ENCODE measurements at regions not wholly inside any gene's neighbourhood (a gene's known extent, or its start where the extent isn't known, plus 50 kb on each side); places are given as distances from the start of the nearest gene placed in this dataset.

DNA sequence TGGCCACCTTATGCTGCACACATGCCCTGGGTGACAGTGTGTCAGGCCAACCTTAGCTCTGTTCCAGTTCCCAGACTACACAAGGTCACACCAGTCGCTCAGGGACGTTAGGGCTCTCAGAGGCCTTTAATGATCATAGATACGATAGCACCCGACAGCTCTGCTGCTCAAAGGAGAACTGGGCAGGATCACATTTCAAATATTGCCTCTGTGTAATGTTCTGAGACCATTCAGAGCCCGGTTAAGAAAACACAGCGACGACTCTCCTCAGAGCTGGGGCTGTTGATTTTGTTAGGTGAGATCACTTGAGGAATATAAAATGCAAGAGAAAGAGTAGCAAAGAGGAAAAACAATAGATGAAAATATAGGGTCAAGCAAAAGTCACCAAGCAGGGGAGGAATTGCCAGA lies 166.6 kb upstream of the TANK start:
- peak; percentile 18 for DNase-seq (ENCODE audit: low read depth)
- in situ Hi-C loops (cut with HindIII; ENCODE audit: low pct_unique_long_range_greater_than_20kb, low sequenced_read_pairs) = no loop called here

- in situ Hi-C loops (cut with HindIII; ENCODE audit: low pct_unique_long_range_greater_than_20kb, low sequenced_read_pairs) = no loop called here
- DNase-seq (ENCODE audit: low read depth) = peak; percentile 70
Measured at GRCh38 chr2:160994141-160995002, 165.9 kb upstream of the TANK start.

- no peak for DNase-seq (ENCODE audit: low read depth)
- in situ Hi-C loops (cut with HindIII; ENCODE audit: low pct_unique_long_range_greater_than_20kb, low sequenced_read_pairs) = no loop called here
Measured at GRCh38 chr2:160996584-160996983, 163.6 kb upstream of the TANK start.

DNA sequence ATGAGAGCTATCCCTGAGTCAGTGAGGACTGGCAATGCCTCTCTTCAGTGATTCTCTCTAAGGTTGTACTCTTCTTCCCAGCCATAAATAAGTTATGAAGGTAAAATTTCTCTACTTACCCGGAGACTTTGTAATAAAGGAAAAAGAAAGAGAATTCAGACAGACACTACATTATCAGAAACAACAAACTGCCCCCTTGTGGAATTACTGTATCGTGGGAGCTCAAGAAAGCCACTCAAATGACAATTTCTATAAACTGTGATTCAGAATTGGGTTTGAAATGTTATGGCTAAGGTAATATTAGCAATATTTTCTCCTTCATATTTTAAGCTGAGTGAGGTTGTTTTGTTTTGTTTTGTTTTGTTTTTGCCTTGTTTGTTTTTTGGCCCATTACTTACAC lies 155.8 kb upstream of the TANK start:
- no peak for DNase-seq (ENCODE audit: low read depth)
- in situ Hi-C loops (cut with HindIII; ENCODE audit: low pct_unique_long_range_greater_than_20kb, low sequenced_read_pairs) = no loop called here

GRCh38 chr2:161005170-161005569 lies 155.1 kb upstream of the TANK start:
- in situ Hi-C loops (cut with HindIII; ENCODE audit: low pct_unique_long_range_greater_than_20kb, low sequenced_read_pairs) = no loop called here
- no peak for DNase-seq (ENCODE audit: low read depth)

- DNase-seq (ENCODE audit: low read depth) = no peak
- in situ Hi-C loops (cut with HindIII; ENCODE audit: low pct_unique_long_range_greater_than_20kb, low sequenced_read_pairs) = no loop called here
Measured at GRCh38 chr2:161008311-161008710, 151.9 kb upstream of the TANK start.

DNA sequence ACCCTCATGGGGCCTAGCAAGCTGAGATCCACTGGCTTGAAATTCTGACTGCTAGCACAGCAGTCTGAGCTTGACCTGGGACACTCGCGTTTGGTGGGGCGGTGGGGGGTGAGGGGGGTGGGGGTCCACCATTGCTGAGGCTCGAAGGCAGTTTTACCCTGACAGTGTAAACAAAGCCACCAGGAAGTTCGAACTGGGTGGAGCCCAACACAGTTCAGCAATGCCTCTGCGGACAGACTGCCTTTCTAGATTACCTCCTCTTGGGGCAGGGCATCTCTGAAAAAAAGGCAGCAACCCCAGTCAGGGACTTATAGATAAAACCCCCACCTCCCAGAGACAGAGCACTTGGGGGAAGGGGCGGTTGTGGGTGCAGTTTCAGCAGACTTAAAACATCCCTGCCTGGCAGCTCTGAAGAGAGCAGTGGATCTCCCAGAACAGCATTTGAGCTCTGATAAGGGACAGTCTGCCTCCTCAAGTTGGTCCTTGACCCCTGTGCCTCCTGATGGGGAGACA lies 149.7 kb upstream of the TANK start:
- in situ Hi-C loops (cut with HindIII; ENCODE audit: low pct_unique_long_range_greater_than_20kb, low sequenced_read_pairs) = no loop called here

DNA sequence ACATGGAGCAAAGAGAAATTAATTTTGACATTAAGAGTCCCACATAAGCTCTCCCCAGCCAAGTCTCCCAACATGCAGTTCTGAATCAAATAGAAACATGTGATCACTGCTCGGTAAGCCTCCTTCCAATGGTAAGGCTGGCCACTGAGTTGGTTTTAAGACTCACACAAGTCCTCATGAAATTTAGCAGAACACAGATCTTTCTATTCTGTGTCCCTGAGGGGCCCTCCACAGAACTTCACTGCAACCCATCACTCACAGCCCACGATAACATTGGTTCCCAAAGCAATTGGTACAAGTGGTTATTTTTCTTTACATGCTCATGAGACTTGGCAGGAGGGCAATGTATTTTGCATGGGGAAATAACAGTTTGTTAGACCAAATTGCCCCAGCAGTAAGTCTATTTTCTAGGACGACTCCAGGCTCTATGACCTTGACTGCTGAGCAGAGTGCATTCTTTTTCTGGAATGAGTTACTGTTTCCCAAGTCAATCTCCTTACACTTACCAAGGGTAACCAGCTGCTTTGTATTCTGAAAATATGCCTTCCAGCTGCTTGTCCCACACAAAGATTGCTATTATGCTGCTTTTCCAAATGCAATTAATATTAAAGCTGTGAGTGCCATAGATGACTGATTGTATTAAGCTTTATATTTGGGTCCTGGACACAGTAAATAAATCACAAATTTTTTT lies 142.3 kb upstream of the TANK start:
- in situ Hi-C loops (cut with HindIII; ENCODE audit: low pct_unique_long_range_greater_than_20kb, low sequenced_read_pairs) = no loop called here
- DNase-seq (ENCODE audit: low read depth) = no peak

More for the DNA sequence above, 149.7 kb upstream of the TANK start:
- no peak for DNase-seq (ENCODE audit: low read depth)

- in situ Hi-C loops (cut with HindIII; ENCODE audit: low pct_unique_long_range_greater_than_20kb, low sequenced_read_pairs) = no loop called here
- DNase-seq (ENCODE audit: low read depth) = no peak
Measured at GRCh38 chr2:161019311-161019710, 140.9 kb upstream of the TANK start.

DNA sequence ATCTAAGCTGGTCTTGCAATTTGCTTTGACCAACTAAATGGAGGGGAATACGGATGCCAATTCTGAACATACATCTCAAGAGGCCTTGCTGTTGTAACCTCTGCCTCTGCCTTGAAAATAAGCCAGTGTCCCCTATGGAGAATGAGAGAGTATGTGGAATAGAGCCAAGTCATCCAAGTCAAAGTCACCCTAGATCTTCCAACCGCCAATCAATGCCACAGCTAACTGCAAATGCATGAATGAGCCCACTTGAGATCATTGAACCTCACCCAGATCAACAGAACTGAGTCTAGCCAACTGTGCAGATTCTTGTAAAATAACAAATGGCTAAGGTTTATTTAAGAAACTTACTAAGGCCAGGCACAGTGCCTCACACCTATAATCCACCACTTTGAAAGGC lies 139.8 kb upstream of the TANK start:
- peak; percentile 33 for DNase-seq (ENCODE audit: low read depth)
- in situ Hi-C loops (cut with HindIII; ENCODE audit: low pct_unique_long_range_greater_than_20kb, low sequenced_read_pairs) = no loop called here

GRCh38 chr2:161028581-161028980 lies 131.6 kb upstream of the TANK start:
- in situ Hi-C loops (cut with HindIII; ENCODE audit: low pct_unique_long_range_greater_than_20kb, low sequenced_read_pairs) = no loop called here
- no peak for DNase-seq (ENCODE audit: low read depth)

DNA sequence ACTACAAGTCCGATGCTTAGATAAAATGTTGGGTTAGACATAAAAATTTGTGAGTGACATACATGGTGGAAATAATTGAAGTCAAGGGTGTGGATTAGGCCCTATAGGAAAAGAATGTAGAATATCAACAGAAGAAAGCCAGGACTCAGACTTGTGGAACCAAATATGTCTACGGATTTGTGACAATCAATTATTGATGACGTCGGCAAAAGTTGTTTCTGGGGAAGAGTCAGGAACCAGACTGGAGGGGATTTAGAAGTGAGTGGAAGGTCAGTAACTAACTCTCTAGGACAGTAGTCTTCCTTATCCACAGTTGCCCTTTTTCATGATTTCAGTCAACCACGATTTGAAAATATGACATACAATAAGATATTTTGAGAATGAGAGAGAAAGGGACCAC lies 130.9 kb upstream of the TANK start:
- in situ Hi-C loops (cut with HindIII; ENCODE audit: low pct_unique_long_range_greater_than_20kb, low sequenced_read_pairs) = no loop called here
- DNase-seq (ENCODE audit: low read depth) = no peak

DNA sequence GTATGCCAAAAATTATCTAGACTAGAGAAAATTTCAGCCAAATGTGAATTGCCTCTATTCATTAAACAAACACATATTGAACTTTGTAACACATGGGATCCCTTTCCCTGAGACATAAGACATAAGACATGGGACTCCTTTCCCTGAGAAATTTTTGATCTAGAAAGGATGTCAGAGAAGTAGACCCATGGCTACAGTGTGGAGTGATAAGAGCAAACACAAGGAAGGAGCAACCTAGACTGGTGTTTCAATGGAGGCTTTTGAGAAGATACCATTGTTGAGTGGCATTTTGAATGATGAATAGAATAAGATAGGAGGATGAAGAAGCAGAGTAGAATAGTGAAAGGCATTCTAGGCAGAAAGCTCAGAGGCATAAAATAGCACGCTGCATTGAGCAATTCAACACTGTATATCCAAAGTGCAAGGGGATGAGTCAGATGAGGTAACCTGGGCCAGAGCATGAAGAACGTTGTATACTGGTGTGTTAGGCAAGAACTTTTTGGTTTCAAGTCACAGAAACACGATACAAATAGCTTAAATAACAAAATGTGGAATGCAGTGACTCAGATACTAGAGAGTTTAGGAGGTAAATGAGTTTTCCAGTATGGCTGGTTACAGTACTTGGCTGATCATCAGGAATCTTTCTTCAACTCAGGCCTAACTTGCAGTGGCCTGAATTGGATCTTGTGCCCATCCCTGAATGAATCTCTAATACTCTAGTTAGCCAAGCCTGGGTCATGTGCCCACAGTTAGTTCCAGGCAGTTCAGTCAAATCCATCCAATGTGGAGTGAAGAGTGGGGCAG lies 129.8 kb upstream of the TANK start:
- in situ Hi-C loops (cut with HindIII; ENCODE audit: low pct_unique_long_range_greater_than_20kb, low sequenced_read_pairs) = no loop called here
- DNase-seq (ENCODE audit: low read depth) = peak; percentile 41

DNA sequence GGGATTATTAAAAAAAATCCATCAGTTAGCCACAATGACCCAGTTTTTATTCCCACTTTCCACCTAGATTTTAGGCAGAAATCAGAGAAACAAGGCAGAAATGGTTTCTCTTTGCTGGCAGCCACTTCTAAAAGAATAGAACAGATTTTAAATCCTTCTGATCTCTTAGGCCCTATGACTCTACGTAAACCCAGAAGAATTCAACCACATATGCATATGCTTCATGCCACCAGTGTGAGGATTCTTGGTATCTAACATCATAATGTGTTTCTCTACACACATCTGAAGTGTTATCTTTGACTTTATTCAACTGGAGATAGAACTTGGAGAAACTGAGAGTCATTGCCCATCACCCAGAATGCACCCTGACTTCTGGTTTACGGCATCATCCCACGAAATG lies 128.7 kb upstream of the TANK start:
- DNase-seq (ENCODE audit: low read depth) = no peak
- in situ Hi-C loops (cut with HindIII; ENCODE audit: low pct_unique_long_range_greater_than_20kb, low sequenced_read_pairs) = no loop called here

- no peak for DNase-seq (ENCODE audit: low read depth)
- in situ Hi-C loops (cut with HindIII; ENCODE audit: low pct_unique_long_range_greater_than_20kb, low sequenced_read_pairs) = no loop called here
Measured at GRCh38 chr2:161032635-161033034, 127.6 kb upstream of the TANK start.

DNA sequence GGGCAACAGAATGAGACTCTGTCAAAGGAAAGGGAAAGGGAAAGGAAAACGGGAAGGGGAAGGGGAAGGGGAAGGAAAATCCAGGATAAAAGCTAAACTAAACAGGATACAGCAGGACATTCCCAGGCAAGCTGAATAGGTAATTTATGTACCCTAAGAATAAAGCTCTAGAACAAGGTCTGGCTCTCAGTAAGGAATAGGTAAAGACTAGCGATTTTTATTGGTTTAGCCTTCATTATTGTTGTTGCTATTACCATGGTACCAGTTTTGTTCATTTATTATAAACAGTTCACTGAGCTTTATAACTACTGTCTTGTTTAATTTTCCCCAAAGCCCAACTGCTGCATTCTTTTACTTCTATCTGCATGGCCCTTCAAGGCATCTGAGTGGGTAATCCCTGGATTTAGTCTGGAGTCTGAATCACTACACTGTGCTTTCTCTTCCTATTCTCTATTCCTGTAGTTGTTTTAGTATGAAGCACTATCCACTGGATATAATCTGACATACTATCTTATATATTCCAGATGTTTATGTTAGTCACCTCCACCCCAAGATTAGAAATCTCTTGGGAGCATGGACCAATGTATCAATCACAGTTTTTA lies 127.1 kb upstream of the TANK start:
- no peak for DNase-seq (ENCODE audit: low read depth)

DNA sequence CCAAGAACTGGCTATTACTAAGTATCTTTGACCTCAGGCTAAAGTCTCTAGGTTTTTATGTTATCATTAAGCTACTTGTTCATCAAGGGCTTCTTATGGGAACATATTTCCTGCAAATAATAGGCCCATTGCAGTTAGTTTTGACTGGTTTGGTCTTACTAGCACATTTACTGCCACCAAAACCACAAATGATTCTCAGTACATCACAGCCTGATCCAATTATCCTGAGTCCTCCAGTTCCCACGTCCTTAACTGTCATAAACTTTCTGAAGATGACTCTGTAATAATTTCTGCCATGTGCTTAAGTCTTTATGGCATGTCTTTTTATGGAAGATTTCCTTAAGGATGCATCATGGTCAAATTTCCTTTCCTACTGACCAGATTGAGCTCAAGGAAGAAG lies 123.3 kb upstream of the TANK start:
- no peak for DNase-seq (ENCODE audit: low read depth)
- in situ Hi-C loops (cut with HindIII; ENCODE audit: low pct_unique_long_range_greater_than_20kb, low sequenced_read_pairs) = no loop called here

More for the DNA sequence above, 127.1 kb upstream of the TANK start:
- in situ Hi-C loops (cut with HindIII; ENCODE audit: low pct_unique_long_range_greater_than_20kb, low sequenced_read_pairs) = no loop called here

- in situ Hi-C loops (cut with HindIII; ENCODE audit: low pct_unique_long_range_greater_than_20kb, low sequenced_read_pairs) = no loop called here
- DNase-seq (ENCODE audit: low read depth) = no peak
Measured at GRCh38 chr2:161039071-161039470, 121.2 kb upstream of the TANK start.

All from Caki2 (cell line).